ENCODE measurements at regions not wholly inside any gene's neighbourhood (a gene's known extent, or its start where the extent isn't known, plus 50 kb on each side); places are given as distances from the start of the nearest gene placed in this dataset.

DNA sequence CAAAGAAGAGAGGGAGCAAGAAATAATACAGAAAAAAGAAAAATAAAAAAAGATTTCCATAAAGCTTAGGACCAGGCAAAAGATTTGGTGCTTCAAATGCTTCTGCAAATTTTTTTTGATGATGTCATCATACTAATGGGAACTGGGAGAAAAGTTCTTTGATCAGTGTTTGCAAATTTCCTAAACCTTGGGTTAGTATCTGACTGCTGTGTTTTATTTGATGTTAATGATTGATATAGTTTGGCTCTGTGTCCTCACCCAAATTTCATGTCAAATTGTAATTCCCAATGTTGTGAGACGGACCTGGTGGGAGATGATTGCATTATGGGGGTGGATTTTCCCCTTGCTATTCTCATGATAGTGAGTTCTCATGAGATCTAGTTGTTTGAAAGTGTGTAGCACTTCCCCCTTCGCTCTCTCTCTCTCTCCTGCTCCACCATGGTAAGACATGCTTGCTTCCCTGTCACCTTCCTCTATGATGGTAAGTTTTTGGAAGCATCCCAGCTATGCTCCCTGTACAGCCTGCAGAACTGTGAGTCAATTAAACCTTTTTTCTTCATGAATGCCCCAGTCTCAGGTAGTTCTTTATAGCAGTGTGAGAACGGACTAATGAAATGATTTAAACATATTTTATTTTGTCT lies 72.6 kb downstream of the TMEM100 start (continued):
- TF ChIP-seq, protein P1, sequence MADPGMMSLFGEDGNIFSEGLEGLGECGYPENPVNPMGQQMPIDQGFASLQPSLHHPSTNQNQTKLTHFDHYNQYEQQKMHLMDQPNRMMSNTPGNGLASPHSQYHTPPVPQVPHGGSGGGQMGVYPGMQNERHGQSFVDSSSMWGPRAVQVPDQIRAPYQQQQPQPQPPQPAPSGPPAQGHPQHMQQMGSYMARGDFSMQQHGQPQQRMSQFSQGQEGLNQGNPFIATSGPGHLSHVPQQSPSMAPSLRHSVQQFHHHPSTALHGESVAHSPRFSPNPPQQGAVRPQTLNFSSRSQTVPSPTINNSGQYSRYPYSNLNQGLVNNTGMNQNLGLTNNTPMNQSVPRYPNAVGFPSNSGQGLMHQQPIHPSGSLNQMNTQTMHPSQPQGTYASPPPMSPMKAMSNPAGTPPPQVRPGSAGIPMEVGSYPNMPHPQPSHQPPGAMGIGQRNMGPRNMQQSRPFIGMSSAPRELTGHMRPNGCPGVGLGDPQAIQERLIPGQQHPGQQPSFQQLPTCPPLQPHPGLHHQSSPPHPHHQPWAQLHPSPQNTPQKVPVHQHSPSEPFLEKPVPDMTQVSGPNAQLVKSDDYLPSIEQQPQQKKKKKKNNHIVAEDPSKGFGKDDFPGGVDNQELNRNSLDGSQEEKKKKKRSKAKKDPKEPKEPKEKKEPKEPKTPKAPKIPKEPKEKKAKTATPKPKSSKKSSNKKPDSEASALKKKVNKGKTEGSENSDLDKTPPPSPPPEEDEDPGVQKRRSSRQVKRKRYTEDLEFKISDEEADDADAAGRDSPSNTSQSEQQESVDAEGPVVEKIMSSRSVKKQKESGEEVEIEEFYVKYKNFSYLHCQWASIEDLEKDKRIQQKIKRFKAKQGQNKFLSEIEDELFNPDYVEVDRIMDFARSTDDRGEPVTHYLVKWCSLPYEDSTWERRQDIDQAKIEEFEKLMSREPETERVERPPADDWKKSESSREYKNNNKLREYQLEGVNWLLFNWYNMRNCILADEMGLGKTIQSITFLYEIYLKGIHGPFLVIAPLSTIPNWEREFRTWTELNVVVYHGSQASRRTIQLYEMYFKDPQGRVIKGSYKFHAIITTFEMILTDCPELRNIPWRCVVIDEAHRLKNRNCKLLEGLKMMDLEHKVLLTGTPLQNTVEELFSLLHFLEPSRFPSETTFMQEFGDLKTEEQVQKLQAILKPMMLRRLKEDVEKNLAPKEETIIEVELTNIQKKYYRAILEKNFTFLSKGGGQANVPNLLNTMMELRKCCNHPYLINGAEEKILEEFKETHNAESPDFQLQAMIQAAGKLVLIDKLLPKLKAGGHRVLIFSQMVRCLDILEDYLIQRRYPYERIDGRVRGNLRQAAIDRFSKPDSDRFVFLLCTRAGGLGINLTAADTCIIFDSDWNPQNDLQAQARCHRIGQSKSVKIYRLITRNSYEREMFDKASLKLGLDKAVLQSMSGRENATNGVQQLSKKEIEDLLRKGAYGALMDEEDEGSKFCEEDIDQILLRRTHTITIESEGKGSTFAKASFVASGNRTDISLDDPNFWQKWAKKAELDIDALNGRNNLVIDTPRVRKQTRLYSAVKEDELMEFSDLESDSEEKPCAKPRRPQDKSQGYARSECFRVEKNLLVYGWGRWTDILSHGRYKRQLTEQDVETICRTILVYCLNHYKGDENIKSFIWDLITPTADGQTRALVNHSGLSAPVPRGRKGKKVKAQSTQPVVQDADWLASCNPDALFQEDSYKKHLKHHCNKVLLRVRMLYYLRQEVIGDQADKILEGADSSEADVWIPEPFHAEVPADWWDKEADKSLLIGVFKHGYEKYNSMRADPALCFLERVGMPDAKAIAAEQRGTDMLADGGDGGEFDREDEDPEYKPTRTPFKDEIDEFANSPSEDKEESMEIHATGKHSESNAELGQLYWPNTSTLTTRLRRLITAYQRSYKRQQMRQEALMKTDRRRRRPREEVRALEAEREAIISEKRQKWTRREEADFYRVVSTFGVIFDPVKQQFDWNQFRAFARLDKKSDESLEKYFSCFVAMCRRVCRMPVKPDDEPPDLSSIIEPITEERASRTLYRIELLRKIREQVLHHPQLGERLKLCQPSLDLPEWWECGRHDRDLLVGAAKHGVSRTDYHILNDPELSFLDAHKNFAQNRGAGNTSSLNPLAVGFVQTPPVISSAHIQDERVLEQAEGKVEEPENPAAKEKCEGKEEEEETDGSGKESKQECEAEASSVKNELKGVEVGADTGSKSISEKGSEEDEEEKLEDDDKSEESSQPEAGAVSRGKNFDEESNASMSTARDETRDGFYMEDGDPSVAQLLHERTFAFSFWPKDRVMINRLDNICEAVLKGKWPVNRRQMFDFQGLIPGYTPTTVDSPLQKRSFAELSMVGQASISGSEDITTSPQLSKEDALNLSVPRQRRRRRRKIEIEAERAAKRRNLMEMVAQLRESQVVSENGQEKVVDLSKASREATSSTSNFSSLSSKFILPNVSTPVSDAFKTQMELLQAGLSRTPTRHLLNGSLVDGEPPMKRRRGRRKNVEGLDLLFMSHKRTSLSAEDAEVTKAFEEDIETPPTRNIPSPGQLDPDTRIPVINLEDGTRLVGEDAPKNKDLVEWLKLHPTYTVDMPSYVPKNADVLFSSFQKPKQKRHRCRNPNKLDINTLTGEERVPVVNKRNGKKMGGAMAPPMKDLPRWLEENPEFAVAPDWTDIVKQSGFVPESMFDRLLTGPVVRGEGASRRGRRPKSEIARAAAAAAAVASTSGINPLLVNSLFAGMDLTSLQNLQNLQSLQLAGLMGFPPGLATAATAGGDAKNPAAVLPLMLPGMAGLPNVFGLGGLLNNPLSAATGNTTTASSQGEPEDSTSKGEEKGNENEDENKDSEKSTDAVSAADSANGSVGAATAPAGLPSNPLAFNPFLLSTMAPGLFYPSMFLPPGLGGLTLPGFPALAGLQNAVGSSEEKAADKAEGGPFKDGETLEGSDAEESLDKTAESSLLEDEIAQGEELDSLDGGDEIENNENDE (IDR thresholded peaks at IDR 0.05; ENCODE audit: insufficient replicate concordance, low read length): no peak
- no peak for TF ChIP-seq SP1 (IDR thresholded peaks at IDR 0.05; ENCODE audit: low read depth, low read length)
- TF ChIP-seq NRF1 (IDR thresholded peaks at IDR 0.05; ENCODE audit: low read depth, low read length): no peak
- TF ChIP-seq TAF7 (optimal IDR thresholded peaks at IDR 0.05; ENCODE audit: borderline replicate concordance, low read depth, low read length): no peak
- no peak for TF ChIP-seq BCL11A (IDR thresholded peaks at IDR 0.05; ENCODE audit: low read depth in 2 of 2, low read length in 2 of 2)
- TF ChIP-seq SP4 (IDR thresholded peaks at IDR 0.05; ENCODE audit: low read length): no peak
- TF ChIP-seq BRCA1 (IDR thresholded peaks at IDR 0.05; ENCODE audit: low read depth, low read length): no peak
- TF ChIP-seq RNF2 (IDR thresholded peaks at IDR 0.05; ENCODE audit: borderline replicate concordance, low read depth, low read length, missing control alignments, poor library complexity, severe bottlenecking): no peak
- TF ChIP-seq SIX5 (IDR thresholded peaks at IDR 0.05; ENCODE audit: low read depth, low read length): no peak
- TF ChIP-seq SUZ12 (IDR thresholded peaks at IDR 0.05; ENCODE audit: low read length): no peak

Data from H1 (cell line).